DND-41 (cell line): ENCODE measurements at regions not wholly inside any gene's neighbourhood (a gene's known extent, or its start where the extent isn't known, plus 50 kb on each side); places are given as distances from the start of the nearest gene placed in this dataset.

ENCODE experiments used
- ATAC-seq: fragments of 200-7000 bp; cut with Tn5 transposase; 3 replicates; pipeline ENCODE4 v1.9.1; 2021; ENCODE audit warnings: low read depth; ENCODE audit not compliant: insufficient read depth
- DNase-seq: peaks from one replicate; pipeline ENCODE4 v3.0.0-alpha.2; 2020
- H2AFZ ChIP-seq: 2 replicates; pipeline ENCODE4 v1.6.0; 2012; ENCODE audit warnings: low read depth, low read length
- H3K27ac ChIP-seq: 2 replicates; pipeline ENCODE4 v1.5.1; 2012; ENCODE audit warnings: low read length, inconsistent platforms
- H3K27me3 ChIP-seq: fragments of 200-600 bp; sonication (generic); 2 replicates; pipeline ENCODE4 v1.6.0; 2012; ENCODE audit warnings: low read length, mild to moderate bottlenecking, inconsistent platforms; ENCODE audit not compliant: insufficient read depth, poor library complexity
- H3K36me3 ChIP-seq: 2 replicates; pipeline ENCODE4 v1.5.1; 2012; ENCODE audit warnings: low read length, inconsistent platforms; ENCODE audit not compliant: insufficient read depth
- H3K4me1 ChIP-seq: 2 replicates; pipeline ENCODE4 v1.5.1; 2012; ENCODE audit warnings: mild to moderate bottlenecking, low read length; ENCODE audit not compliant: insufficient read depth
- H3K4me2 ChIP-seq: 2 replicates; pipeline ENCODE4 v1.6.0; 2012; ENCODE audit warnings: mild to moderate bottlenecking, moderate library complexity, low read length, inconsistent platforms; ENCODE audit not compliant: insufficient read depth
- H3K4me3 ChIP-seq, 2 experiments: fragments of 200-600 bp in 1 of 2; shearing (Covaris generic) in 1 of 2; 2 replicates each; pipeline ENCODE4 v1.5.1; 2012 to 2016; ENCODE audit warnings: inconsistent platforms in 2 of 2, low read length in 2 of 2, mild to moderate bottlenecking in 2 of 2, low read depth in 1 of 2, moderate library complexity in 1 of 2
- H3K79me2 ChIP-seq: 2 replicates; pipeline ENCODE4 v1.6.0; 2012; ENCODE audit warnings: low read length, inconsistent platforms; ENCODE audit not compliant: insufficient read depth
- H3K9ac ChIP-seq: 2 replicates; pipeline ENCODE4 v1.6.0; 2012; ENCODE audit warnings: low read depth, mild to moderate bottlenecking, inconsistent platforms, low read length, moderate library complexity
- H3K9me3 ChIP-seq: 2 replicates; pipeline ENCODE4 v1.5.1; 2012; ENCODE audit warnings: low read length, moderate library complexity, mild to moderate bottlenecking, inconsistent platforms; ENCODE audit not compliant: insufficient read depth, severe bottlenecking
- H4K20me1 ChIP-seq: 2 replicates; pipeline ENCODE4 v1.6.0; 2012; ENCODE audit warnings: low read length; ENCODE audit not compliant: insufficient read depth
- EZH2 ChIP-seq: IDR thresholded peaks from 3 replicates; pipeline ENCODE4 v1.6.1; 2012; ENCODE audit warnings: borderline replicate concordance, low read depth, mild to moderate bottlenecking, moderate library complexity, low read length, inconsistent platforms; ENCODE audit not compliant: severe bottlenecking
- TF ChIP-seq, protein P1 (sequence below): IDR thresholded peaks from 2 replicates; pipeline ENCODE4 v1.5.1; 2012; ENCODE audit warnings: borderline replicate concordance, low read length, moderate library complexity, mild to moderate bottlenecking; ENCODE audit not compliant: poor library complexity, severe bottlenecking; ENCODE audit errors: extremely low read depth

DNA sequence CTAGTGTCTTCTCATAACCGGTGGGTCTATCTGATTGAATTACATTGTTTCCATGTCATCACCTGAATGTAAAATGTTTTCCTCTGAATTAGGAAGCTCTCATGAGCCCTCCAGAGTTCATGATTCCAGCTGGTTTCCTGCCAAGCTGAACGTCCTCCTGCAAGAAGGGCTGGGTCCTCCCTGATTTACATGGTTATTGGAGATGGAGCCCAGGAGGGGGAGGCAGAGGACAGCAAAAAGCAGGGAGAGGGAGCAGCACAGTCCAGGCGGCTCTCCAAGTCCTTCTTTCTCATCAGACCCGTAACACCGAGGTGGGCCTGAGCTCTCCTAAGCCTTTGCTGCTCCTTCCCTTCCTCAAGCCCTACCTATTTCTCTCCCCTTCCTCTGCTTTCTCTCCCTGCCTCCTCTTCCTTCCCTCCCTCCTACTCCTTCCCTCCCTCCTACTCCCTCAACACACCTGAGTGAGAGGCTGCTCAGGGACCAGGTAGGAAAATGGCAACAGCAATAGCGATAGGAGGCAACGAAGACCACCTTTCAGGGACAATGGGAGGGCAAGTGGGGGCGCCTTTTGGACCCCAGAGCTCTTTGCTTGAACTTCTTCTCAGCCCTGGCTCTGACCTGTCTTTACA, 265.9 kb downstream of the PRDM2 start:
- H2AFZ ChIP-seq, result no peak overlapping the region
- no peak for TF ChIP-seq EZH2
- TF ChIP-seq, protein P1, sequence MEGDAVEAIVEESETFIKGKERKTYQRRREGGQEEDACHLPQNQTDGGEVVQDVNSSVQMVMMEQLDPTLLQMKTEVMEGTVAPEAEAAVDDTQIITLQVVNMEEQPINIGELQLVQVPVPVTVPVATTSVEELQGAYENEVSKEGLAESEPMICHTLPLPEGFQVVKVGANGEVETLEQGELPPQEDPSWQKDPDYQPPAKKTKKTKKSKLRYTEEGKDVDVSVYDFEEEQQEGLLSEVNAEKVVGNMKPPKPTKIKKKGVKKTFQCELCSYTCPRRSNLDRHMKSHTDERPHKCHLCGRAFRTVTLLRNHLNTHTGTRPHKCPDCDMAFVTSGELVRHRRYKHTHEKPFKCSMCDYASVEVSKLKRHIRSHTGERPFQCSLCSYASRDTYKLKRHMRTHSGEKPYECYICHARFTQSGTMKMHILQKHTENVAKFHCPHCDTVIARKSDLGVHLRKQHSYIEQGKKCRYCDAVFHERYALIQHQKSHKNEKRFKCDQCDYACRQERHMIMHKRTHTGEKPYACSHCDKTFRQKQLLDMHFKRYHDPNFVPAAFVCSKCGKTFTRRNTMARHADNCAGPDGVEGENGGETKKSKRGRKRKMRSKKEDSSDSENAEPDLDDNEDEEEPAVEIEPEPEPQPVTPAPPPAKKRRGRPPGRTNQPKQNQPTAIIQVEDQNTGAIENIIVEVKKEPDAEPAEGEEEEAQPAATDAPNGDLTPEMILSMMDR, result peak; percentile 77

DNA sequence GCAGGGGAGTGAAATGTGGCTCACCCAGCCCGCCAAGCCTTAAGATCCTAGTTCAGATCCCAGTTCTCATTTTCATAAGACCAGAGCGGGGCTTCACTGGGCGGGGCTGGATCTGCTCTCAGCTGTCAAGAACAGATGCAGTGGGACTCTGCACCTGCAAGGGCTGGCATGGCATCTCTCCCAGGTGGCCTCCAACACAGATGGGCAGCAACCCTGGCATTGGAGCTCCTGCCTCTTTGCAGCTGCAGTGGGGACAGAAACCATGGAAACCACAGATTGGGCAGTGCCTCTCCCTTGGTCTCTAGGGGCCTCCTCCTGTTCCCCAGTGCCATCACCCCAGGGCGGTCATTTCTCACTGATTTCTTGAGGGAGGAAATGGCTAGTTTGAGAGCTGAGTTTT, 267.7 kb downstream of the PRDM2 start:
- ATAC-seq, result no peak
- TF ChIP-seq EZH2, result no peak
- TF ChIP-seq, protein P1, result no peak
- Histone ChIP-seq H4K20me1 (no peaks in the 10 kb centered on the region), H3K4me3 (no peak overlapping the region), H2AFZ (no peak overlapping the region), H3K9ac (no peak overlapping the region), H3K79me2 (no peaks in the 10 kb centered on the region), H3K4me1 (no peaks in the 10 kb centered on the region), H3K9me3 (no peaks in the 10 kb centered on the region), H3K36me3 (no peaks in the 10 kb centered on the region), H3K27me3 (no peaks in the 10 kb centered on the region), H3K27ac (no peak overlapping the region), H3K4me2 (no peak overlapping the region)
- no peak for DNase-seq

More for the DNA sequence above, 265.9 kb downstream of the PRDM2 start:
- no peaks in the 10 kb centered on the region for H3K27me3 ChIP-seq
- ATAC-seq (peak; percentile 68; the same call in 1 of the 3 replicates), DNase-seq (peak; percentile 50)
- H4K20me1 ChIP-seq, result no peaks in the 10 kb centered on the region
- no peaks in the 10 kb centered on the region for H3K4me1 ChIP-seq
- H3K9me3 ChIP-seq, result no peaks in the 10 kb centered on the region
- H3K79me2 ChIP-seq, result no peaks in the 10 kb centered on the region
- H3K27ac ChIP-seq, result no peak overlapping the region
- no peak overlapping the region for H3K4me2 ChIP-seq
- no peaks in the 10 kb centered on the region for H3K36me3 ChIP-seq
- H3K9ac ChIP-seq, result no peak overlapping the region
- no peak overlapping the region for H3K4me3 ChIP-seq

DNA sequence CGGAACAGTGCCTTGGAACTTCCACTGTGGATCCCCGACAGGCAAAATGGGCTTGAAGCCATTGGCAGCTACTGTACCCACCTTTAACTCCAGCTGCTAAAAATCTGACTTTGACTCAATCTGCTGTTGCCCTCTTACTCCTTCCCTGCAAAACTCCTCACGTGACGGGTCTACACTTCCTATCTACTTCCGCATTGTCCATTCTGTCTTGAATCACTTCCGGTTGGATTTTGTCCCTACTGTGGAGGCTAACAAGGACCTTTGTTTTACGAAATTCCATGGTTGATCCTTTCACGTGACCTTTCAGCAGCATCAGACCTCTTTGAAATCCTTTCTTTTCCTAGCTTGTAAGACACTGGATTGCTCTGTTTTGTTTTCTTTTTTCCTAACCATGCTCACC, 268.4 kb downstream of the PRDM2 start:
- Histone ChIP-seq H3K4me1 (no peaks in the 10 kb centered on the region), H3K36me3 (no peaks in the 10 kb centered on the region), H3K4me2 (no peak overlapping the region), H3K27me3 (no peaks in the 10 kb centered on the region), H3K9ac (no peak overlapping the region), H4K20me1 (no peaks in the 10 kb centered on the region), H3K79me2 (no peaks in the 10 kb centered on the region), H3K27ac (no peak overlapping the region), H2AFZ (no peak overlapping the region), H3K4me3 (no peak overlapping the region), H3K9me3 (no peaks in the 10 kb centered on the region)
- no peak for ATAC-seq
- DNase-seq, result no peak
- TF ChIP-seq EZH2, result no peak
- TF ChIP-seq, protein P1, result no peak
